Upper lobe of right lung (tissue), 1 donor: ENCODE measurements at regions not wholly inside any gene's neighbourhood (a gene's known extent, or its start where the extent isn't known, plus 50 kb on each side); places are given as distances from the start of the nearest gene placed in this dataset.

Source experiments
- ATAC-seq: fragments of 200-7000 bp; cut with Tn5 transposase; one replicate; pipeline ENCODE4 v1.9.1; 2020; ENCODE audit warnings: mild to moderate bottlenecking, moderate library complexity
- DNase-seq: peaks from one replicate; pipeline ENCODE4 v3.0.0-alpha.2; 2020
- H3K27ac ChIP-seq: fragments of 200-600 bp; one replicate; pipeline ENCODE4 v1.8.0; 2022
- H3K27me3 ChIP-seq: fragments of 200-600 bp; one replicate; pipeline ENCODE4 v1.8.0; 2022; ENCODE audit warnings: mild to moderate bottlenecking
- H3K36me3 ChIP-seq: fragments of 200-600 bp; one replicate; pipeline ENCODE4 v1.8.0; 2022
- H3K4me1 ChIP-seq: fragments of 200-600 bp; one replicate; pipeline ENCODE4 v1.8.0; 2022
- H3K4me3 ChIP-seq: fragments of 200-600 bp; one replicate; pipeline ENCODE4 v1.8.0; 2022; ENCODE audit warnings: mild to moderate bottlenecking
- H3K9me3 ChIP-seq: fragments of 200-600 bp; one replicate; pipeline ENCODE4 v1.8.0; 2022
- intact Hi-C: fragments of 100-400 bp; cut with DNase I; formaldehyde crosslinking; loops from one replicate; pipeline ENCODE4 v1.11.0; 2022
- TF ChIP-seq, protein P1 (sequence below): fragments of 200-600 bp; IDR thresholded peaks from one replicate; pipeline ENCODE4 v1.8.0; 2022; ENCODE audit warnings: antibody characterized with exemption
- donor health status: DM: no; HTN: yes; CAD: no; lungs with severe emphysema.

DNA sequence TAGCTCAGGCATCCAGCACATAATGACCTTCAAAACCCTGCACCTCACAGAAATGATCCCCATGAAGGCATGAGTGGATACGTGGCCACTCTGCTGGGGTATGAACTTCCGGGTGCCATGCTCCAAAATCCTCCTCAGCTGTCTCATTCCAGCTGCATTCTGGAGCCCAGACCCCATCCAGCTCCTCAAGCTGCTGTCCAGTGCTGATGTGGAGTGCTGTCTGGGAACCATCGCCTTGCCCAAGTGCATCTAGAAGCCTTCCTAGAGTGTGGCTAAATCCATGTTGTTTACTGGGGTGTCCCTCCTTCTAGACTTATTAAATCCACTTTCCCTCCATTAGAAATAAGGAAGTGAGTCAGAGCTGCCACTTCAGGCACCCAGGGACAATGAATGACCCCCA, 130.8 kb upstream of the PTPRT start:
- Histone ChIP-seq H3K27ac (no peak overlapping the region), H3K4me1 (no peaks in the 10 kb centered on the region), H3K4me3 (no peak overlapping the region), H3K36me3 (no peaks in the 10 kb centered on the region), H3K27me3 (no peaks in the 10 kb centered on the region), H3K9me3 (no peaks in the 10 kb centered on the region)
- DNase-seq (no peak), ATAC-seq (no peak)
- TF ChIP-seq, protein P1, sequence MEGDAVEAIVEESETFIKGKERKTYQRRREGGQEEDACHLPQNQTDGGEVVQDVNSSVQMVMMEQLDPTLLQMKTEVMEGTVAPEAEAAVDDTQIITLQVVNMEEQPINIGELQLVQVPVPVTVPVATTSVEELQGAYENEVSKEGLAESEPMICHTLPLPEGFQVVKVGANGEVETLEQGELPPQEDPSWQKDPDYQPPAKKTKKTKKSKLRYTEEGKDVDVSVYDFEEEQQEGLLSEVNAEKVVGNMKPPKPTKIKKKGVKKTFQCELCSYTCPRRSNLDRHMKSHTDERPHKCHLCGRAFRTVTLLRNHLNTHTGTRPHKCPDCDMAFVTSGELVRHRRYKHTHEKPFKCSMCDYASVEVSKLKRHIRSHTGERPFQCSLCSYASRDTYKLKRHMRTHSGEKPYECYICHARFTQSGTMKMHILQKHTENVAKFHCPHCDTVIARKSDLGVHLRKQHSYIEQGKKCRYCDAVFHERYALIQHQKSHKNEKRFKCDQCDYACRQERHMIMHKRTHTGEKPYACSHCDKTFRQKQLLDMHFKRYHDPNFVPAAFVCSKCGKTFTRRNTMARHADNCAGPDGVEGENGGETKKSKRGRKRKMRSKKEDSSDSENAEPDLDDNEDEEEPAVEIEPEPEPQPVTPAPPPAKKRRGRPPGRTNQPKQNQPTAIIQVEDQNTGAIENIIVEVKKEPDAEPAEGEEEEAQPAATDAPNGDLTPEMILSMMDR = no peak
- intact Hi-C loops = no loop called here

DNA sequence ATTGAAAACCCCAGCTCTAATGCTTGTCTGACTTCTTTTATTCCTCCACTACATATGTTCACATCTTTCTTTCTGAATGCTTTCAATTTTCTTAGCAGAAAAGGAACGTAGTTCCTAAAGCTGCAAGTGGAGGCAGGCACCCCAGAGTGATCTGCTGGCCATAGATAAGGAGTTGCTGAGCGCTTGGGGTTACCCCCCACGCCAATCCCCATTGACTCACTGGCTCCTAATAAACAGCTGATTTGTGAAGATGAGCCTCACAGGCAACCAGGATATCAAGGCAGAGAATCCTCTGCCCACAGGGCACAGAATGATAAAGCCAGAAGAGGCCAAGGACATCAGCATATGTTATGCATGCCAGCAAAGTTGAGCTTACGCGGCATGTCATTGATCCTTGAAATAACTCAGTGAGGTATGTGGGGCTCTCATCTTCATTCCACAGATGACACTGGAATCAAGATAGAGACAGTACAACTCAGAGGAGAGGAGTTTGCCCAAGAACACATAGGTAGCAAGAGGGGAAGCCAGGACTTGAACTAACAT, 129.1 kb upstream of the PTPRT start:
- Histone ChIP-seq H3K4me3 (no peak overlapping the region), H3K36me3 (no peaks in the 10 kb centered on the region), H3K4me1 (no peaks in the 10 kb centered on the region), H3K27ac (no peak overlapping the region), H3K9me3 (no peaks in the 10 kb centered on the region), H3K27me3 (no peaks in the 10 kb centered on the region)
- intact Hi-C loops = no loop called here
- DNase-seq (no peak), ATAC-seq (no peak)
- TF ChIP-seq, protein P1 = no peak

DNA sequence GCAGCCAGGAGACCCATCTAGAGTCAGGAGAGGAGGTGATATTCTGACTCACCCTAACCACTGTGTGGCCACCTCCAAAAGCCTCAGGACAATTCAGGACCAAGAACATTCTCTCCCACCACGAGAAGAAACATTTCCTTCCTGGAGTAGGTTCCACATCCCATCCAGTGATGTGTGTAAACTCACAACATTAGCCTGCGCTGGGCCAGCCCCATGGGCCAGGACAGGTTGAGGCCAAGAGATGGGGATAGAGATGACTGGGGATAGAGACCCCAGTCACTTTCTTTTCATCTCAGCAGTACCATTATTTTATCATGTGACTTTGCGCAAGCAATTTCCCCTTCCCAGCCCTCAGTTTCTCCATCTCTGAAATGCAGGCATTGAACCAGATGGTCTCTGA, 126.6 kb upstream of the PTPRT start:
- TF ChIP-seq, protein P1 = no peak
- Histone ChIP-seq H3K36me3 (no peaks in the 10 kb centered on the region), H3K27me3 (no peaks in the 10 kb centered on the region), H3K9me3 (no peaks in the 10 kb centered on the region), H3K4me3 (no peak overlapping the region), H3K27ac (no peak overlapping the region), H3K4me1 (no peaks in the 10 kb centered on the region)
- DNase-seq (no peak), ATAC-seq (no peak)
- intact Hi-C loops = no loop called here

DNA sequence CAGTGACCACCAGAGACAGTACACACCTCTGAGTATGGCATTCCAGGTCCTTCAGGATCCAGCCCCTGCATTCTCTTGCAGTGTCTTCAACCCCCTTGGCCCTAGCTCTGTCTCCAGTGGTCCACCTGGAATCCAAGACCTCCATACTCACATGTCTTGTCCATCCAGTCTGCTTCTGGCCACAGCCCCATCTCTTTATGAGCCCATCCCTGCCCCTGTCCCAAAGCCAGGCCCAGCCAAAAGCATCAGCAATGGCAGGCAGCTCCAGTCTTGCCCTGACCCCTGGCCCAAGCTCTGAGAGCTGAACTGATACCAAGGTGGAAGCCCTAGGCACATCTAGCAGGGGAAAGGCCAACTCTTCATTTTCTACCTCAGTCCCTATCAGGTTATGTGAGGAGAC, 119.6 kb upstream of the PTPRT start:
- ATAC-seq = no peak
- Histone ChIP-seq H3K4me1 (no peaks in the 10 kb centered on the region), H3K27me3 (no peaks in the 10 kb centered on the region), H3K9me3 (no peaks in the 10 kb centered on the region), H3K36me3 (no peaks in the 10 kb centered on the region), H3K27ac (no peak overlapping the region), H3K4me3 (no peak overlapping the region)
- DNase-seq = no peak
- intact Hi-C loops = no loop called here
- TF ChIP-seq, protein P1 = no peak

DNA sequence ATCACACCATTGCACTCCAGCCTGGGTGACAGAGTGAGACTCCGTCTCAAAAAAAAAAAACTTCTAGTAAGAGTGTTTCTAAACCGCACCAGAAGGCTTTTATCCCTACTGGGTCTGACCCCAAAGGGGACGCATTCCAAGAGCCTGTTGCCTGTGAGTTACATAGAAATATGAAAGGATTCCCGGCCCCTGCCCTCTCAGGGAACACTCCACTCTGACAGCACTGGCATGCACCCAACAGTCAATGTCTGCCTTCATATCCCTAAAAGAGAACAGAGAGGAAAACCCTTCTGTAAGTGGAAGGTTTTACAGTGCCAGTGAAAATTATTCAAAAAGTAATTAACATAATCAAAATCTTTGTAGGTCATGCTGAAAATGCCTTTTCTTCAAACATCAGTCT, 117.1 kb upstream of the PTPRT start:
- ATAC-seq (peak; percentile 39), DNase-seq (no peak)
- Histone ChIP-seq H3K9me3 (no peaks in the 10 kb centered on the region), H3K27ac (no peak overlapping the region), H3K4me1 (no peaks in the 10 kb centered on the region), H3K27me3 (no peaks in the 10 kb centered on the region), H3K4me3 (no peak overlapping the region), H3K36me3 (no peaks in the 10 kb centered on the region)
- intact Hi-C loops = no loop called here
- TF ChIP-seq, protein P1 = no peak

- ATAC-seq (no peak), DNase-seq (no peak)
- no peak overlapping the region for H3K27ac ChIP-seq
- H3K27me3 ChIP-seq = no peaks in the 10 kb centered on the region
- intact Hi-C loops = no loop called here
- TF ChIP-seq, protein P1 = no peak
- H3K4me3 ChIP-seq = no peak overlapping the region
- no peaks in the 10 kb centered on the region for H3K36me3 ChIP-seq
- no peaks in the 10 kb centered on the region for H3K4me1 ChIP-seq
- H3K9me3 ChIP-seq = no peaks in the 10 kb centered on the region
Measured at GRCh38 chr20:43305749-43306148, 116.0 kb upstream of the PTPRT start.
